Uterus (tissue), 3 donors: ENCODE measurements at regions not wholly inside any gene's neighbourhood (a gene's known extent, or its start where the extent isn't known, plus 50 kb on each side); places are given as distances from the start of the nearest gene placed in this dataset.

Source experiments
- DNase-seq, 2 donors: peaks; one replicate each; pipeline ENCODE4 v3.0.0-alpha.2; 2019 to 2020
- H3K27ac ChIP-seq, 2 donors: fragments of 200-600 bp; sonication (generic); 1 replicate in 1 of 2; 2 replicates in 1 of 2; pipeline ENCODE4 v1.5.1; 2016 to 2018
- H3K27me3 ChIP-seq, 2 donors: fragments of 200-600 bp; sonication (generic); one replicate each; pipeline ENCODE4 v1.5.1; 2018 to 2019; ENCODE audit warnings: control low read depth in 1 of 2
- H3K36me3 ChIP-seq, 2 donors: fragments of 200-600 bp; sonication (generic); one replicate each; pipeline ENCODE4 v1.5.1; 2019; ENCODE audit warnings: control low read depth in 1 of 2
- H3K4me1 ChIP-seq, 2 donors: fragments of 200-600 bp; sonication (generic); one replicate each; pipeline ENCODE4 v1.5.1; 2018 to 2019; ENCODE audit warnings: control low read depth in 1 of 2
- H3K4me3 ChIP-seq, 2 donors: fragments of 200-600 bp; sonication (generic); 1 replicate in 1 of 2; 2 replicates in 1 of 2; pipeline ENCODE4 v1.5.1; 2018 to 2019; ENCODE audit warnings: mild to moderate bottlenecking in 1 of 2
- H3K9me3 ChIP-seq, 2 donors: fragments of 200-600 bp; sonication (generic); one replicate each; pipeline ENCODE4 v1.5.1; 2019; ENCODE audit warnings: control low read depth in 1 of 2
- CTCF ChIP-seq, 4 experiments: fragments of 200-600 bp in 2 of 4; fragments of 450-650 bp in 2 of 4; sonication (generic) in 2 of 4; IDR thresholded peaks; one replicate each; pipeline ENCODE4 v1.5.1; 2016 to 2019; ENCODE audit warnings: antibody characterized with exemption in 4 of 4, mild to moderate bottlenecking in 2 of 4, moderate library complexity in 1 of 4
- POLR2A ChIP-seq, 2 donors: fragments of 450-650 bp; IDR thresholded peaks; one replicate each; pipeline ENCODE4 v1.6.1; 2016; ENCODE audit warnings: antibody characterized with exemption in 2 of 2, mild to moderate bottlenecking in 1 of 2, moderate library complexity in 1 of 2
- intact Hi-C: fragments of 100-400 bp; cut with DNase I; formaldehyde crosslinking; loops from one replicate; pipeline ENCODE4 v1.15.1; 2023; ENCODE audit warnings: low total_unique reads
- donor health status: DM: yes; HTN: yes; CAD: no.

GRCh38 chr3:82088749-82089148, 327.3 kb upstream of the GBE1 start:
- TF ChIP-seq CTCF (IDR thresholded peaks at IDR 0.05) (no peak), POLR2A (IDR thresholded peaks at IDR 0.05) (no peak)
- intact Hi-C loops = no loop called here
- Histone ChIP-seq H3K9me3 (no peaks in the 10 kb centered on the region), H3K27me3 (peaks cover 0 to 4% of the 10 kb centered on the region in 2 donors), H3K36me3 (no peaks in the 10 kb centered on the region), H3K4me3 (no peak overlapping the region), H3K4me1 (no peaks in the 10 kb centered on the region), H3K27ac (no peak overlapping the region)
- no peak for DNase-seq

GRCh38 chr3:82087958-82088357, 326.5 kb upstream of the GBE1 start:
- no peak overlapping the region for H3K27ac ChIP-seq
- H3K4me3 ChIP-seq = no peak overlapping the region
- H3K27me3 ChIP-seq = peaks cover 0 to 4% of the 10 kb centered on the region in 2 donors
- no peaks in the 10 kb centered on the region for H3K36me3 ChIP-seq
- TF ChIP-seq POLR2A (IDR thresholded peaks at IDR 0.05) = no peak
- no peak for TF ChIP-seq CTCF (IDR thresholded peaks at IDR 0.05)
- no peaks in the 10 kb centered on the region for H3K9me3 ChIP-seq
- no peak for DNase-seq
- H3K4me1 ChIP-seq = no peaks in the 10 kb centered on the region
- intact Hi-C loops = no loop called here

- DNase-seq = no peak
- H3K9me3 ChIP-seq = no peaks in the 10 kb centered on the region
- no peak overlapping the region for H3K27ac ChIP-seq
- peaks cover 0 to under 1% of the 10 kb centered on the region in 2 donors for H3K27me3 ChIP-seq
- TF ChIP-seq CTCF (IDR thresholded peaks at IDR 0.05) (no peak), POLR2A (IDR thresholded peaks at IDR 0.05) (no peak)
- H3K36me3 ChIP-seq = no peaks in the 10 kb centered on the region
- no peaks in the 10 kb centered on the region for H3K4me1 ChIP-seq
- intact Hi-C loops = no loop called here
- H3K4me3 ChIP-seq = no peak overlapping the region
Observed at GRCh38 chr3:82085851-82086475, 324.5 kb upstream of the GBE1 start.

DNA sequence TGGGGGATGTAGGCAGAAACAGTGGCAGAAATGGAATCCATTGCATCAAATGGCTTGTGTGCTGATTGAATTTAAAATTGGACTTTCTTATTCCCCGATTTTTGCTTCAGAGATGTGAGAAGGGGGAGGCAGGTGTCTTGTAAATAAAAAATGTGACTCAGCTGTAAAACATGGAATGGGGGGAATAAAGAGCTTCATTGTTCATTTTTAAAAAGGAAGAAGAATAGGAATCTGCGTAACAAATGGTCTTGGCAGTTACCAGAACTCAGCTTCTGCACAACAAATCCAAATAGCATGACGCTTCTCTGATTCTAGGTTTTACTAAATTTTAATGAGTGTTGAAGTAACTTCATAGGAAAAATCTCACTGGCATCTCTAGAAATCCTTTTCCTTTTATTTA, 323.9 kb upstream of the GBE1 start:
- Histone ChIP-seq H3K4me3 (no peak overlapping the region), H3K27ac (no peak overlapping the region), H3K27me3 (no peaks in the 10 kb centered on the region), H3K4me1 (no peaks in the 10 kb centered on the region), H3K9me3 (no peaks in the 10 kb centered on the region), H3K36me3 (no peaks in the 10 kb centered on the region)
- intact Hi-C loops = no loop called here
- no peak for DNase-seq
- TF ChIP-seq CTCF (IDR thresholded peaks at IDR 0.05) = no peak
- TF ChIP-seq POLR2A (IDR thresholded peaks at IDR 0.05) = no peak

GRCh38 chr3:82084824-82085223, 323.4 kb upstream of the GBE1 start:
- H3K27ac ChIP-seq = no peak overlapping the region
- intact Hi-C loops = no loop called here
- DNase-seq = no peak
- TF ChIP-seq CTCF (IDR thresholded peaks at IDR 0.05) (no peak), POLR2A (IDR thresholded peaks at IDR 0.05) (no peak)
- H3K9me3 ChIP-seq = no peaks in the 10 kb centered on the region
- H3K27me3 ChIP-seq = no peaks in the 10 kb centered on the region
- H3K36me3 ChIP-seq = no peaks in the 10 kb centered on the region
- H3K4me3 ChIP-seq = no peak overlapping the region
- no peaks in the 10 kb centered on the region for H3K4me1 ChIP-seq
